Ovary (tissue), 7 donors: ENCODE measurements at regions not wholly inside any gene's neighbourhood (a gene's known extent, or its start where the extent isn't known, plus 50 kb on each side); places are given as distances from the start of the nearest gene placed in this dataset.

Source experiments
- DNase-seq, 5 donors: peaks; one replicate each; pipeline ENCODE4 v3.0.0-alpha.2; 2019 to 2020
- H3K27ac ChIP-seq, 2 donors: fragments of 200-600 bp; one replicate each; pipeline versions ENCODE4 v1.5.1 to v1.8.0; 2019 to 2022
- H3K27me3 ChIP-seq: fragments of 200-600 bp; one replicate; pipeline ENCODE4 v1.8.0; 2022
- H3K36me3 ChIP-seq: fragments of 200-600 bp; sonication (generic); one replicate; pipeline ENCODE4 v1.5.1; 2019
- H3K4me1 ChIP-seq: one replicate; pipeline ENCODE4 v1.8.1; 2013; ENCODE audit warnings: mild to moderate bottlenecking, moderate library complexity; ENCODE audit not compliant: insufficient read depth
- H3K4me3 ChIP-seq: fragments of 200-600 bp; sonication (generic); one replicate; pipeline ENCODE4 v1.5.1; 2017
- H3K9me3 ChIP-seq, 2 donors: fragments of 200-600 bp in 1 of 2; sonication (generic) in 1 of 2; one replicate each; pipeline versions ENCODE4 v1.5.1 to v1.8.1; 2013 to 2019; ENCODE audit warnings: mild to moderate bottlenecking in 1 of 2, moderate library complexity in 1 of 2
- EP300 ChIP-seq: sonication (generic); formaldehyde crosslinking; IDR thresholded peaks from one replicate; pipeline ENCODE4 v1.6.1; 2017; ENCODE audit warnings: antibody characterized with exemption
- POLR2A ChIP-seq: fragments of 450-650 bp; IDR thresholded peaks from one replicate; pipeline ENCODE4 v1.6.1; 2017; ENCODE audit warnings: antibody characterized with exemption, mild to moderate bottlenecking, moderate library complexity
- WGBS, 3 donors: extraction: QIAGEN DNeasy Blood & Tissue Kit in 1 of 3; methylation state at CpG; one replicate each; pipeline versions ENCODE4 v1.1.5 to v1.1.7; 2013 to 2017; 5-methylcytosine and 5-hydroxymethylcytosine counted together
- intact Hi-C, 4 donors: fragments of 100-400 bp; cut with DNase I; formaldehyde crosslinking; loops; one replicate each; pipeline versions ENCODE4 v1.11.0 to v1.15.1; 2022 to 2023
- TF ChIP-seq, protein P1 (sequence below), 3 donors: fragments of 450-650 bp in 2 of 3; fragments of 200-600 bp in 1 of 3; IDR thresholded peaks; one replicate each; pipeline versions ENCODE4 v1.5.1 to v1.8.0; 2016 to 2022; ENCODE audit warnings: antibody characterized with exemption in 3 of 3, mild to moderate bottlenecking in 1 of 3
- donor health status: DM: no; HTN: no; CAD: no; lungs with moderate emphysema.
- donor health status: DM: no; HTN: no; CAD: no.
- donor health status: Bipolar disorder and iron deficiency.
- donor health status: DM: no; HTN: no; CAD: no.
- donor health status: DM: yes; HTN: yes; CAD: no.

DNA sequence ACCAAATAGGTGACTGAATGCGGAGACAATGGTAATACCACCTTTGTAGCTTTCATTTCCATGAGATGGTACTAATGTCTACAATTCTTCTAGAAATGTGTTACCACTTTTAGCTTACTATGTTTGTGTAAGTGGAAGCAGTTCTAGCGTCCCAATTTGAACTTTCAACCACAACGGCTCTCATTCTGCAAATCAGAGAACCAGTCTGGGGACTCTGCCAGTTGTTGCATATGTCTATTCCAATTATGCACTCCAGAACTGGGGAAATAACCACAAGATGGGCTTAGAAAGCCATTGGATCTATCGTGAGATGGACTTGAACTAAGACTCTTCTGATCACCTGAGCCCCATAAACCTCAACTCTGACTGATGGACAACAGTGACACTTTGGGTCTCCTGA is 862.3 kb downstream of the SLITRK1 start:
- intact Hi-C loops, result no loop called here
- TF ChIP-seq EP300, result no peak
- no peak for TF ChIP-seq POLR2A
- TF ChIP-seq, protein P1, sequence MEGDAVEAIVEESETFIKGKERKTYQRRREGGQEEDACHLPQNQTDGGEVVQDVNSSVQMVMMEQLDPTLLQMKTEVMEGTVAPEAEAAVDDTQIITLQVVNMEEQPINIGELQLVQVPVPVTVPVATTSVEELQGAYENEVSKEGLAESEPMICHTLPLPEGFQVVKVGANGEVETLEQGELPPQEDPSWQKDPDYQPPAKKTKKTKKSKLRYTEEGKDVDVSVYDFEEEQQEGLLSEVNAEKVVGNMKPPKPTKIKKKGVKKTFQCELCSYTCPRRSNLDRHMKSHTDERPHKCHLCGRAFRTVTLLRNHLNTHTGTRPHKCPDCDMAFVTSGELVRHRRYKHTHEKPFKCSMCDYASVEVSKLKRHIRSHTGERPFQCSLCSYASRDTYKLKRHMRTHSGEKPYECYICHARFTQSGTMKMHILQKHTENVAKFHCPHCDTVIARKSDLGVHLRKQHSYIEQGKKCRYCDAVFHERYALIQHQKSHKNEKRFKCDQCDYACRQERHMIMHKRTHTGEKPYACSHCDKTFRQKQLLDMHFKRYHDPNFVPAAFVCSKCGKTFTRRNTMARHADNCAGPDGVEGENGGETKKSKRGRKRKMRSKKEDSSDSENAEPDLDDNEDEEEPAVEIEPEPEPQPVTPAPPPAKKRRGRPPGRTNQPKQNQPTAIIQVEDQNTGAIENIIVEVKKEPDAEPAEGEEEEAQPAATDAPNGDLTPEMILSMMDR (IDR thresholded peaks at IDR 0.05), result no peak
- Histone ChIP-seq H3K9me3 (no peaks in the 10 kb centered on the region), H3K27me3 (no peaks in the 10 kb centered on the region), H3K27ac (no peak overlapping the region), H3K4me3 (no peak overlapping the region), H3K4me1 (no peaks in the 10 kb centered on the region), H3K36me3 (no peaks in the 10 kb centered on the region)
- DNase-seq, result no peak
- 70 to 86% (median 75%) methylated on average over 4 of the region's 4 CpGs for WGBS, 3 donors

DNA sequence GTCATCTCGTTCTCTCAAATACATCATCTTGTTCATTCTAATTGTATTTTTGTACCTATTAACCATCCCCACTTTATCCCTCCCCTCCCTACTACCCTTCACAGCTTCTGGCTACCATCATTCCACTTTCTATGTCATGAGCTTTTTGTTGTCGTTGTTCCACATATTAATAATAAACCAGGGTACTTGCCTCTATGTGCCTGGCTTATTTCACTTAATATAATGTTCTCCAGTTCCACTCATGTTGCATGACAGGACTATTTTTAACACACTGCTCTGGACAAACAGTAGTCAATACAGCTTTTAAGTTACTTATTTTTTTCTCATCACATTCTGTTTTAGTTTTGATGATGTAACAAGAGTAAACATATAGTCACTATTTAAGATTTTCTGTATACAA is 872.3 kb downstream of the SLITRK1 start:
- Histone ChIP-seq H3K36me3 (no peaks in the 10 kb centered on the region), H3K27me3 (no peaks in the 10 kb centered on the region), H3K4me3 (no peak overlapping the region), H3K9me3 (no peaks in the 10 kb centered on the region), H3K27ac (no peak overlapping the region), H3K4me1 (no peaks in the 10 kb centered on the region)
- no peak for DNase-seq
- intact Hi-C loops, result no loop called here
- WGBS, 3 donors, result 70 to 80% (median 79%) methylated on average over 2 of the region's 2 CpGs
- TF ChIP-seq POLR2A (no peak), EP300 (no peak)

DNA sequence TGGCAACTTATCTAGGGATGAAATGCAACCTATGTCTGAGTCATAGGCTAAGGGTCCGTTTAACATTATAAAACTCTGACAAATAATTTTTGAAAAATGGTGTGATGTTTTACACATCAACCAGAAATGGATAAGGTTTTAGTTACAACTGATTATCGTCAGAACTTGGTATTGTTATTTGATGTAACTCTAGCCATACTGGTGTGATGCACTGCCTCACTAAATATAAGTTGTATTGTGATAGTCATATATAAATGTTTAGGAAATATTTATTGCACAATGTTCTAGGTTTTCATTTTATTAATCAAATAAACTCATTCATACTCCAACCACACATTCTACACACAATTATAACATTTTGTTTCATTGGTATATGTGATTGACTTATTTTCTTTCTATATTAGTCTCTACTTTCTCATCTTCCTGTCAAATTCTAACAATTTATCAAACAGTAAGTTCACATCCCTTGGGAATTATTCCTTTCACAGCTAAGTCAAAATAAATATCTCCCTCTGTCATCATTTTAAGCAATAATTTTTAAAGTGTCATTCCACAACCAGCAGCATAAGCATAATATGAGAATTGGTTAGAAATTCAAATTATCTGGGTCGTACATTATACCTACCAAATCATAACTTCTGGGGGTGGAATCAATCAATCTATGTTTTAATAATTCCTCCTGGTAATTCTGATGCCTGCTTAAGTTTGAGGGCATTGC is 873.9 kb downstream of the SLITRK1 start:
- 54 to 64% (median 61%) methylated on average over 3 of the region's 3 CpGs for WGBS, 3 donors
- intact Hi-C loops, result no loop called here
- Histone ChIP-seq H3K27ac (no peak overlapping the region), H3K36me3 (no peaks in the 10 kb centered on the region), H3K27me3 (no peaks in the 10 kb centered on the region), H3K4me3 (no peak overlapping the region), H3K9me3 (no peaks in the 10 kb centered on the region), H3K4me1 (no peaks in the 10 kb centered on the region)
- no peak for DNase-seq
- TF ChIP-seq POLR2A (no peak), EP300 (no peak)
- TF ChIP-seq, protein P1 (IDR thresholded peaks at IDR 0.05), result no peak

DNA sequence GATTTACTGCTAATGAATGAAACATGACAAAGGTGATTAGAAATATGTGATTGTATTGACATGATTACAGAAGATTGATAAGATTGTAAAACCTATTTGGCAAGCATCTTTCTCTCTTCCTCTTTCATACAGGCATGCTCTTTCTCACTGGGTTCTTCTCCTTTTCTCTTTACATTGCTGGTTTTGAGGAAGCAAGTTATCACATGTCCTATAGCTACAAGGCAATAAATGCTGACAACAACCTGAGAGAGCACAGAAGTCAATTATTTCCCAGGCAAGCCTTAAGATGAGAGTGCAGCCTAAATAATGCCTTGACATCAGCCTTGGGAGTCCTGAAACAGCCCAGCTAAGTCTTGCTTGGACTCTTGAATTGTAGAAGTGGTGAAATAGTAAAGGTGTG is 875.0 kb downstream of the SLITRK1 start:
- H3K4me1 ChIP-seq, result no peaks in the 10 kb centered on the region
- intact Hi-C loops, result no loop called here
- DNase-seq, result no peak
- no peaks in the 10 kb centered on the region for H3K27me3 ChIP-seq
- H3K9me3 ChIP-seq, result no peaks in the 10 kb centered on the region
- H3K4me3 ChIP-seq, result no peak overlapping the region
- TF ChIP-seq EP300 (no peak), POLR2A (no peak)
- TF ChIP-seq, protein P1 (IDR thresholded peaks at IDR 0.05), result no peak
- H3K36me3 ChIP-seq, result no peaks in the 10 kb centered on the region
- H3K27ac ChIP-seq, result no peak overlapping the region

DNA sequence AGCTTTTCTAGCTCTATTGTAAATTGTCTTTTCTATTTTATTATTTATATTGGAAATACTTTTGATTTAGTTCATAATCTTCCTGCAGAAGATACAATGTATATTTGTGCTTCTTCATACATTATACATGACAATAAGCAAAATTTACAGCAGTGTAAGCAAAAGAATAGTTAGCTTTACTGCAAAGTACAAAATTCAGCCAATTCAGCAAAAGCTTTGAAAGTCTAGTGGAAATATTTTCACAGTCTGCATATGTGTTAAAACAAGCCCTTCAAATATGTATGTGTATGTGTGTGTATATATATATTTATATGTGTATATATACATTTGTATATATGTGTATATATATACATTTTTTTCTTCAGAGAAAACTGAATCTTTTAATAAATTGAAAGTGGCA is 879.1 kb downstream of the SLITRK1 start:
- no peak overlapping the region for H3K27ac ChIP-seq
- intact Hi-C loops, result no loop called here
- no peak overlapping the region for H3K4me3 ChIP-seq
- H3K9me3 ChIP-seq, result no peaks in the 10 kb centered on the region
- H3K36me3 ChIP-seq, result no peaks in the 10 kb centered on the region
- TF ChIP-seq POLR2A, result no peak
- TF ChIP-seq, protein P1 (IDR thresholded peaks at IDR 0.05), result no peak
- TF ChIP-seq EP300, result no peak
- H3K4me1 ChIP-seq, result no peaks in the 10 kb centered on the region
- no peak for DNase-seq
- H3K27me3 ChIP-seq, result no peaks in the 10 kb centered on the region
